ENCODE measurements at regions not wholly inside any gene's neighbourhood (a gene's known extent, or its start where the extent isn't known, plus 50 kb on each side); places are given as distances from the start of the nearest gene placed in this dataset.

GRCh38 chr3:106086636-106087035 is 217.8 kb upstream of the CBLB start:
- H3K36me3 ChIP-seq, result no peaks in the 10 kb centered on the region
- H3K27ac ChIP-seq (replicated peaks), result no peak overlapping the region
- intact Hi-C loops (cut with micrococcal nuclease), result no loop called here
- DNase-seq, result no peak
- no peaks in the 10 kb centered on the region for H3K27me3 ChIP-seq (ENCODE audit: low read depth)
- no peak for TF ChIP-seq CTCF (IDR thresholded peaks at IDR 0.05; ENCODE audit: borderline replicate concordance)
- peaks cover 4% of the 10 kb centered on the region for H3K4me1 ChIP-seq
- H3K4me3 ChIP-seq, result no peak overlapping the region
- no peaks in the 10 kb centered on the region for H3K9me3 ChIP-seq (replicated peaks)

GRCh38 chr3:106088304-106088703 is 219.5 kb upstream of the CBLB start:
- Histone ChIP-seq H3K4me1 (no peaks in the 10 kb centered on the region), H3K4me3 (no peak overlapping the region), H3K27me3 (ENCODE audit: low read depth) (no peaks in the 10 kb centered on the region), H3K36me3 (no peaks in the 10 kb centered on the region), H3K9me3 (replicated peaks) (no peaks in the 10 kb centered on the region), H3K27ac (replicated peaks) (no peak overlapping the region)
- no peak for DNase-seq
- intact Hi-C loops (cut with micrococcal nuclease), result no loop called here
- TF ChIP-seq CTCF (IDR thresholded peaks at IDR 0.05; ENCODE audit: borderline replicate concordance), result no peak

- Histone ChIP-seq H3K36me3 (no peaks in the 10 kb centered on the region), H3K9me3 (replicated peaks) (no peaks in the 10 kb centered on the region), H3K27me3 (ENCODE audit: low read depth) (no peaks in the 10 kb centered on the region), H3K27ac (replicated peaks) (no peak overlapping the region), H3K4me3 (no peak overlapping the region), H3K4me1 (no peaks in the 10 kb centered on the region)
- TF ChIP-seq CTCF (IDR thresholded peaks at IDR 0.05; ENCODE audit: borderline replicate concordance), result no peak
- DNase-seq, result no peak
- intact Hi-C loops (cut with micrococcal nuclease), result no loop called here
These were observed 220.1 kb upstream of the CBLB start for GRCh38 chr3:106088899-106089298.

- DNase-seq, result no peak
- no peak for TF ChIP-seq CTCF (IDR thresholded peaks at IDR 0.05; ENCODE audit: borderline replicate concordance)
- Histone ChIP-seq H3K27me3 (ENCODE audit: low read depth) (no peaks in the 10 kb centered on the region), H3K4me3 (no peak overlapping the region), H3K4me1 (no peaks in the 10 kb centered on the region), H3K36me3 (no peaks in the 10 kb centered on the region), H3K27ac (replicated peaks) (no peak overlapping the region), H3K9me3 (replicated peaks) (no peaks in the 10 kb centered on the region)
- intact Hi-C loops (cut with micrococcal nuclease), result no loop called here
These were observed 221.0 kb upstream of the CBLB start for GRCh38 chr3:106089806-106090205.

- Histone ChIP-seq H3K27ac (replicated peaks) (no peak overlapping the region), H3K4me3 (no peak overlapping the region), H3K9me3 (replicated peaks) (no peaks in the 10 kb centered on the region), H3K36me3 (no peaks in the 10 kb centered on the region), H3K4me1 (no peaks in the 10 kb centered on the region), H3K27me3 (ENCODE audit: low read depth) (no peaks in the 10 kb centered on the region)
- intact Hi-C loops (cut with micrococcal nuclease), result no loop called here
- TF ChIP-seq CTCF (IDR thresholded peaks at IDR 0.05; ENCODE audit: borderline replicate concordance), result no peak
- DNase-seq, result no peak
These were observed 224.0 kb upstream of the CBLB start for GRCh38 chr3:106092792-106093191.

GRCh38 chr3:106093616-106094015 is 224.8 kb upstream of the CBLB start:
- Histone ChIP-seq H3K36me3 (no peaks in the 10 kb centered on the region), H3K4me3 (no peak overlapping the region), H3K4me1 (no peaks in the 10 kb centered on the region), H3K27me3 (ENCODE audit: low read depth) (no peaks in the 10 kb centered on the region), H3K9me3 (replicated peaks) (peaks cover under 1% of the 10 kb centered on the region), H3K27ac (replicated peaks) (no peak overlapping the region)
- DNase-seq, result no peak
- TF ChIP-seq CTCF (IDR thresholded peaks at IDR 0.05; ENCODE audit: borderline replicate concordance), result no peak
- intact Hi-C loops (cut with micrococcal nuclease), result no loop called here
